D721Med (cell line): ENCODE measurements at regions not wholly inside any gene's neighbourhood (a gene's known extent, or its start where the extent isn't known, plus 50 kb on each side); places are given as distances from the start of the nearest gene placed in this dataset.

Source experiments
- DNase-seq: peaks from one replicate; pipeline ENCODE4 v3.0.0; 2011; ENCODE audit warnings: low spot score; ENCODE audit not compliant: insufficient read length
- FAIRE-seq: peaks from 2 replicates; lab custom pipeline; 2011; peaks lifted over from hg19 to GRCh38; lab: Jason Lieb, UNC
- TF ChIP-seq, protein P1 (sequence below): IDR thresholded peaks from 2 replicates; pipeline ENCODE4 v1.5.1; 2012; ENCODE audit warnings: mild to moderate bottlenecking, control low read depth; ENCODE audit not compliant: insufficient read depth; ENCODE audit errors: missing control alignments

DNA sequence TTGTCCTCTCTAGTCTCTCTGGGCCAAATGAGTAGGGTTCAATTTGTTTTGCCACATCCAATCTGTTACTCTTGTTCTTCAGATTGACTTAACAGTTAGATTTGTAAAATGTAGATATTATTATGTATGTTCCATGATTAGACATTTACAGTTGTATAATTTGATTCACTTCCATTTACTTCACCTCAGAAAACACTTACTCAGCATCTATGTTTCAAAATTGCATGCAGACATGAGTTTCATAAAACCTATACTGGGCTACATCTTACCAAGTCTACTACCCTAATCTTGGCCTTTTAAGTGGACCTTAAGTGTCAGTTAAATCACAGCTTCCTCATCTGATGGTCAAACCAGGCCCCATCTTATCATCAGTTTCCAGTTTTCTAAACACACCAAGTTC lies 1181.2 kb upstream of the CDH9 start:
- FAIRE-seq (no peak), DNase-seq (no peak)
- TF ChIP-seq, protein P1, sequence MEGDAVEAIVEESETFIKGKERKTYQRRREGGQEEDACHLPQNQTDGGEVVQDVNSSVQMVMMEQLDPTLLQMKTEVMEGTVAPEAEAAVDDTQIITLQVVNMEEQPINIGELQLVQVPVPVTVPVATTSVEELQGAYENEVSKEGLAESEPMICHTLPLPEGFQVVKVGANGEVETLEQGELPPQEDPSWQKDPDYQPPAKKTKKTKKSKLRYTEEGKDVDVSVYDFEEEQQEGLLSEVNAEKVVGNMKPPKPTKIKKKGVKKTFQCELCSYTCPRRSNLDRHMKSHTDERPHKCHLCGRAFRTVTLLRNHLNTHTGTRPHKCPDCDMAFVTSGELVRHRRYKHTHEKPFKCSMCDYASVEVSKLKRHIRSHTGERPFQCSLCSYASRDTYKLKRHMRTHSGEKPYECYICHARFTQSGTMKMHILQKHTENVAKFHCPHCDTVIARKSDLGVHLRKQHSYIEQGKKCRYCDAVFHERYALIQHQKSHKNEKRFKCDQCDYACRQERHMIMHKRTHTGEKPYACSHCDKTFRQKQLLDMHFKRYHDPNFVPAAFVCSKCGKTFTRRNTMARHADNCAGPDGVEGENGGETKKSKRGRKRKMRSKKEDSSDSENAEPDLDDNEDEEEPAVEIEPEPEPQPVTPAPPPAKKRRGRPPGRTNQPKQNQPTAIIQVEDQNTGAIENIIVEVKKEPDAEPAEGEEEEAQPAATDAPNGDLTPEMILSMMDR = no peak

- no peak for DNase-seq
- no peak for FAIRE-seq
- TF ChIP-seq, protein P1 = no peak
Observed at GRCh38 chr5:28217695-28218094, 1179.3 kb upstream of the CDH9 start.

GRCh38 chr5:28216939-28217360 lies 1178.6 kb upstream of the CDH9 start:
- FAIRE-seq = no peak
- TF ChIP-seq, protein P1 = no peak
- DNase-seq = no peak

- FAIRE-seq (no peak), DNase-seq (no peak)
- TF ChIP-seq, protein P1 = no peak
Observed at GRCh38 chr5:28215091-28215490, 1176.7 kb upstream of the CDH9 start.

DNA sequence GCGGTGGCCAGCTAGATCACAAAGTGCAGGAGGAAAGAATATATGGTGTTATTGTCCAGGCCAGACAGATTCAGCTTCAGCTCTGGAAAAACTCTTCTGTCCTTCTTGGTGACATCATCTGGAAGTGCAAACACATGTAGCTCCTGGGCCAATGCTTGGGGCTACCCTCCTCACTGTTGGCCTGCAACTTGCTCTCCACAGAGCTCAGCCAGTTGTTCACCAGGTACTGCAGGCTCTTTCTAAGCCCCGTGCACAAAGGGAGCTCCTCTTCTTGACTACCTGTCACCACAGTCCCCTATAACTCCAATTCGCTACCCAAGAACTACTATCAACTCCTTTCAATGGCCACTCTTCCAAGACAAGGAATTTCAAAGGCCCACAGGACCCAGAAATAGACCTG lies 1175.9 kb upstream of the CDH9 start:
- FAIRE-seq (no peak), DNase-seq (no peak)

DNA sequence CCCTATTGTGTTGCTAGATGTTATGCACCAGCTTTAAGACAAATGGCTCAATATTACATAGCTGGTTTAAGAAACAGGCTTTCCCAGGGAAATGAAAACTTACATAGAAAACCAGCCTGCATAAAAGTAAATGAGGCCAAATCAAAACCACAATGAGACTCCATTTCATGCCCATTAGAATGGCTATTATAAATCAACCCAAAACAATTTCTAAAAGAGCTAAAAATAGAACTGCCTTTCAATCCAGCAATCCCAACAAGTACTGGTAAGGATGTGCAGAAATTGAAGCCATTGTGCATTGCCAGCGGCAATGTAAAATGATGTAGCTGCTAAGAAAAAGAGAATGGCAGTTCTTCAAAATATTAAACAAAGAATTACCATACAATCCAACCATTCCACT lies 1170.0 kb upstream of the CDH9 start:
- DNase-seq (no peak), FAIRE-seq (no peak)
- TF ChIP-seq, protein P1 = no peak

More for the DNA sequence above, 1175.9 kb upstream of the CDH9 start:
- TF ChIP-seq, protein P1 = no peak

DNA sequence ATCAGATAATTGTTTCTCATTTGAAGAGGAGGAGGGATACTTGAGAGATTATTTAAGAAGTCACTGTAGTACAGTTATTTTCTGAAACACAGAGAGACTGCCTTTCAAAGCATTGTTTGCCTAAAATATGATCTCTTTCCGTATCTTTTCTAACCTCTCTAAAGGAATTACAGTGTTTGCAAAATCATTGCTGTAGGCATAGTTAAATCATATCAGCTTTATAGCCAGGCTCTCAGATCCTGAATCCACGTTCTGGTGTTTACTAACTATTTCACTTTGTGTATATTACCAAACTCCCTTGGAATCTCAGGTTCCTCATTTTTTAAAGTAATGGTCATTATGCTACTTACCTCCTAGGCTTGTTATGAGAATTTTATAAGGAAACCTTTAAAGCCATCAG lies 1151.6 kb upstream of the CDH9 start:
- TF ChIP-seq, protein P1 = no peak
- DNase-seq = no peak
- FAIRE-seq = no peak
